ENCODE measurements at regions not wholly inside any gene's neighbourhood (a gene's known extent, or its start where the extent isn't known, plus 50 kb on each side); places are given as distances from the start of the nearest gene placed in this dataset.

GRCh38 chr4:149988087-149988410 lies 90.2 kb upstream of the DCLK2 start:
- TF ChIP-seq POLR2AphosphoS5 (IDR thresholded peaks at IDR 0.05; ENCODE audit: low read depth) (no peak), NANOG (IDR thresholded peaks at IDR 0.05; ENCODE audit: borderline replicate concordance) (no peak), EZH2 (IDR thresholded peaks at IDR 0.05; ENCODE audit: low read depth, unreplicated experiment) (no peak), CTCF (conservative IDR thresholded peaks at IDR 0.05; ENCODE audit: low read depth in 2 of 2) (no peak), REST (IDR thresholded peaks at IDR 0.05; ENCODE audit: unreplicated experiment) (no peak), EZH2phosphoT487 (IDR thresholded peaks at IDR 0.05; ENCODE audit: unreplicated experiment) (no peak), ETS1 (IDR thresholded peaks at IDR 0.05) (no peak), JUNB (IDR thresholded peaks at IDR 0.05; ENCODE audit: unreplicated experiment) (no peak), CREB1 (CRISPR knock-in tag; IDR thresholded peaks at IDR 0.05; ENCODE audit: low read depth) (no peak), STAT1 (IDR thresholded peaks at IDR 0.05; ENCODE audit: unreplicated experiment) (no peak)
- TF ChIP-seq, protein P1, sequence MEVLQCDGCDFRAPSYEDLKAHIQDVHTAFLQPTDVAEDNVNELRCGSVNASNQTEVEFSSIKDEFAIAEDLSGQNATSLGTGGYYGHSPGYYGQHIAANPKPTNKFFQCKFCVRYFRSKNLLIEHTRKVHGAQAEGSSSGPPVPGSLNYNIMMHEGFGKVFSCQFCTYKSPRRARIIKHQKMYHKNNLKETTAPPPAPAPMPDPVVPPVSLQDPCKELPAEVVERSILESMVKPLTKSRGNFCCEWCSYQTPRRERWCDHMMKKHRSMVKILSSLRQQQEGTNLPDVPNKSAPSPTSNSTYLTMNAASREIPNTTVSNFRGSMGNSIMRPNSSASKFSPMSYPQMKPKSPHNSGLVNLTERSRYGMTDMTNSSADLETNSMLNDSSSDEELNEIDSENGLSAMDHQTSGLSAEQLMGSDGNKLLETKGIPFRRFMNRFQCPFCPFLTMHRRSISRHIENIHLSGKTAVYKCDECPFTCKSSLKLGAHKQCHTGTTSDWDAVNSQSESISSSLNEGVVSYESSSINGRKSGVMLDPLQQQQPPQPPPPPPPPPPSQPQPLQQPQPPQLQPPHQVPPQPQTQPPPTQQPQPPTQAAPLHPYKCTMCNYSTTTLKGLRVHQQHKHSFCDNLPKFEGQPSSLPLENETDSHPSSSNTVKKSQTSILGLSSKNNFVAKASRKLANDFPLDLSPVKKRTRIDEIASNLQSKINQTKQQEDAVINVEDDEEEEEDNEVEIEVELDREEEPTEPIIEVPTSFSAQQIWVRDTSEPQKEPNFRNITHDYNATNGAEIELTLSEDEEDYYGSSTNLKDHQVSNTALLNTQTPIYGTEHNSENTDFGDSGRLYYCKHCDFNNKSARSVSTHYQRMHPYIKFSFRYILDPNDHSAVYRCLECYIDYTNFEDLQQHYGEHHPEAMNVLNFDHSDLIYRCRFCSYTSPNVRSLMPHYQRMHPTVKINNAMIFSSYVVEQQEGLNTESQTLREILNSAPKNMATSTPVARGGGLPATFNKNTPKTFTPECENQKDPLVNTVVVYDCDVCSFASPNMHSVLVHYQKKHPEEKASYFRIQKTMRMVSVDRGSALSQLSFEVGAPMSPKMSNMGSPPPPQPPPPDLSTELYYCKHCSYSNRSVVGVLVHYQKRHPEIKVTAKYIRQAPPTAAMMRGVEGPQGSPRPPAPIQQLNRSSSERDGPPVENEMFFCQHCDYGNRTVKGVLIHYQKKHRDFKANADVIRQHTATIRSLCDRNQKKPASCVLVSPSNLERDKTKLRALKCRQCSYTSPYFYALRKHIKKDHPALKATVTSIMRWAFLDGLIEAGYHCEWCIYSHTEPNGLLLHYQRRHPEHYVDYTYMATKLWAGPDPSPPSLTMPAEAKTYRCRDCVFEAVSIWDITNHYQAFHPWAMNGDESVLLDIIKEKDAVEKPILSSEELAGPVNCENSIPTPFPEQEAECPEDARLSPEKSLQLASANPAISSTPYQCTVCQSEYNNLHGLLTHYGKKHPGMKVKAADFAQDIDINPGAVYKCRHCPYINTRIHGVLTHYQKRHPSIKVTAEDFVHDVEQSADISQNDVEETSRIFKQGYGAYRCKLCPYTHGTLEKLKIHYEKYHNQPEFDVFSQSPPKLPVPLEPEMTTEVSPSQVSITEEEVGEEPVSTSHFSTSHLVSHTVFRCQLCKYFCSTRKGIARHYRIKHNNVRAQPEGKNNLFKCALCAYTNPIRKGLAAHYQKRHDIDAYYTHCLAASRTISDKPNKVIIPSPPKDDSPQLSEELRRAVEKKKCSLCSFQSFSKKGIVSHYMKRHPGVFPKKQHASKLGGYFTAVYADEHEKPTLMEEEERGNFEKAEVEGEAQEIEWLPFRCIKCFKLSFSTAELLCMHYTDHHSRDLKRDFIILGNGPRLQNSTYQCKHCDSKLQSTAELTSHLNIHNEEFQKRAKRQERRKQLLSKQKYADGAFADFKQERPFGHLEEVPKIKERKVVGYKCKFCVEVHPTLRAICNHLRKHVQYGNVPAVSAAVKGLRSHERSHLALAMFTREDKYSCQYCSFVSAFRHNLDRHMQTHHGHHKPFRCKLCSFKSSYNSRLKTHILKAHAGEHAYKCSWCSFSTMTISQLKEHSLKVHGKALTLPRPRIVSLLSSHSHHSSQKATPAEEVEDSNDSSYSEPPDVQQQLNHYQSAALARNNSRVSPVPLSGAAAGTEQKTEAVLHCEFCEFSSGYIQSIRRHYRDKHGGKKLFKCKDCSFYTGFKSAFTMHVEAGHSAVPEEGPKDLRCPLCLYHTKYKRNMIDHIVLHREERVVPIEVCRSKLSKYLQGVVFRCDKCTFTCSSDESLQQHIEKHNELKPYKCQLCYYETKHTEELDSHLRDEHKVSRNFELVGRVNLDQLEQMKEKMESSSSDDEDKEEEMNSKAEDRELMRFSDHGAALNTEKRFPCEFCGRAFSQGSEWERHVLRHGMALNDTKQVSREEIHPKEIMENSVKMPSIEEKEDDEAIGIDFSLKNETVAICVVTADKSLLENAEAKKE (CRISPR knock-in tag; IDR thresholded peaks at IDR 0.05): no peak
